ENCODE measurements at regions not wholly inside any gene's neighbourhood (a gene's known extent, or its start where the extent isn't known, plus 50 kb on each side); places are given as distances from the start of the nearest gene placed in this dataset.
A peak's percentile ranks its signal among the peaks of the same experiment; 100 is the strongest.

- no peak for DNase-seq (ENCODE audit: low read depth in 2 of 2)
- TF ChIP-seq, protein P1, sequence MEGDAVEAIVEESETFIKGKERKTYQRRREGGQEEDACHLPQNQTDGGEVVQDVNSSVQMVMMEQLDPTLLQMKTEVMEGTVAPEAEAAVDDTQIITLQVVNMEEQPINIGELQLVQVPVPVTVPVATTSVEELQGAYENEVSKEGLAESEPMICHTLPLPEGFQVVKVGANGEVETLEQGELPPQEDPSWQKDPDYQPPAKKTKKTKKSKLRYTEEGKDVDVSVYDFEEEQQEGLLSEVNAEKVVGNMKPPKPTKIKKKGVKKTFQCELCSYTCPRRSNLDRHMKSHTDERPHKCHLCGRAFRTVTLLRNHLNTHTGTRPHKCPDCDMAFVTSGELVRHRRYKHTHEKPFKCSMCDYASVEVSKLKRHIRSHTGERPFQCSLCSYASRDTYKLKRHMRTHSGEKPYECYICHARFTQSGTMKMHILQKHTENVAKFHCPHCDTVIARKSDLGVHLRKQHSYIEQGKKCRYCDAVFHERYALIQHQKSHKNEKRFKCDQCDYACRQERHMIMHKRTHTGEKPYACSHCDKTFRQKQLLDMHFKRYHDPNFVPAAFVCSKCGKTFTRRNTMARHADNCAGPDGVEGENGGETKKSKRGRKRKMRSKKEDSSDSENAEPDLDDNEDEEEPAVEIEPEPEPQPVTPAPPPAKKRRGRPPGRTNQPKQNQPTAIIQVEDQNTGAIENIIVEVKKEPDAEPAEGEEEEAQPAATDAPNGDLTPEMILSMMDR (IDR thresholded peaks at IDR 0.05; ENCODE audit: low read depth, low read length) = no peak
- no peak overlapping the region for H3K4me3 ChIP-seq (replicated peaks in 1 of 2; ENCODE audit: low read depth in 2 of 2, low read length in 2 of 2)
These were observed 237.4 kb downstream of the WDR11 start for GRCh38 chr10:121088524-121088923.

DNA sequence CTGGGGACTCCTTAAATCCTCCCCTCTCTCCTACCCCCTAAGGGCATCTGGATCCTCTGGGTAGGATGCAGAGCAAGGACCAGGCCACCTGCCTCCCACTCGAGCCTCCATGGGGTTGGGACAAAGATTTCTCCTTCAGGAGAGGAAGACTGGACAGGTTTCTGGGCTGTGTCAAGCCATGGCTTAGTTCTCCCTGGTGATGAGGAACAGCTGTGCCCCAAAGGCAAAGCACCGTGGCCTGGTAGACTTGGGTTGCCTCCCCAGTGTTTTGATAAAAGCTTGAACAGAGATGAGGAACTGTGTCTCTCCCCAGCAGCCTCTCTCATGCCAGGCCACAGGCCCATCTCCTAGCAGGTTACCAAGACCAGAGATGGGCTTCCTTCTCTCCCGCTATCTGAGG, 238.3 kb downstream of the WDR11 start:
- TF ChIP-seq, protein P1 (IDR thresholded peaks at IDR 0.05; ENCODE audit: low read depth, low read length) = no peak
- no peak overlapping the region for H3K4me3 ChIP-seq (replicated peaks in 1 of 2; ENCODE audit: low read depth in 2 of 2, low read length in 2 of 2)
- DNase-seq (ENCODE audit: low read depth in 2 of 2) = no peak

DNA sequence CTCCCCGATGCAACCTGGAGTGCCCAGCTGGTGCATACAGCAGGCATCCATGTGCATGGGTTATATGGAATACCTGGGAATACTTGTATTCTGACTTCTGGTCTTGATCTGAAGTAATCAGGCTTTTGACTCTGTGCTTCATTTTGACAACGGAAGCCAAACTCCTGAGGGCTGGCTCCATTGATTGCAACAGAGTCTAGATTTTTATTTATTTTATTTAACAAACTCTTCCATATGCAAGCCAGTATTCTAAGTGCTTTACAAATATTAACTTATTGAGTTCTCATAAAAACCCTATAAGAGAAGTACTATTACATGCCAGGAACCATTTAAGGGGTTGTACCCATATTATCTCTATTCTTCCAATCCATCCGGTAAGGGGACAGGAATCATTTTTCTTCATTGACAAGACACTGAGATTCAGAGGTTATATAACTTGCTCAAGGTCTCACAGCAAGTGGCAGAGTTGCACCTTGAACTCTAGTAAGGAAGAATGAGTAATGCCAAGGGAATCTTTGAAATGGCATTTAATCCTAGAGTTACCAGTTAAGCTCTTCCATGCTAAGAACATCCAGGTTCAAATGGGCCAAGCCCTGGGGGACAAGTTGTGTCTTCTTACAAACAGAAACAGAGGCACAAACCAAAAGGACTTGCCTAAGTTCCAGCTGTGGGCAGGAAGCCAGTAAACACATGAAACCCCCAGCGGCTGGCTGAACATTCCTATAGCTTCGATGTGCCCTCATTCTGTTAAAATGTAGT, 241.0 kb downstream of the WDR11 start:
- no peak overlapping the region for H3K4me3 ChIP-seq (replicated peaks in 1 of 2; ENCODE audit: low read depth in 2 of 2, low read length in 2 of 2)
- no peak for DNase-seq (ENCODE audit: low read depth in 2 of 2)
- TF ChIP-seq, protein P1 (IDR thresholded peaks at IDR 0.05; ENCODE audit: low read depth, low read length) = no peak

GRCh38 chr10:121092720-121093095, 241.5 kb downstream of the WDR11 start:
- TF ChIP-seq, protein P1 (IDR thresholded peaks at IDR 0.05; ENCODE audit: low read depth, low read length) = no peak
- H3K4me3 ChIP-seq (replicated peaks in 1 of 2; ENCODE audit: low read depth in 2 of 2, low read length in 2 of 2) = no peak overlapping the region
- DNase-seq (ENCODE audit: low read depth in 2 of 2) = no peak

GRCh38 chr10:121096617-121097431, 245.7 kb downstream of the WDR11 start:
- no peak overlapping the region for H3K4me3 ChIP-seq (replicated peaks in 1 of 2; ENCODE audit: low read depth in 2 of 2, low read length in 2 of 2)
- DNase-seq (ENCODE audit: low read depth in 2 of 2) = peak; percentile 5 to 77
- TF ChIP-seq, protein P1 (IDR thresholded peaks at IDR 0.05; ENCODE audit: low read depth, low read length) = no peak

GRCh38 chr10:121098211-121098610, 247.0 kb downstream of the WDR11 start:
- TF ChIP-seq, protein P1 (IDR thresholded peaks at IDR 0.05; ENCODE audit: low read depth, low read length) = no peak
- no peak for DNase-seq (ENCODE audit: low read depth in 2 of 2)
- no peak overlapping the region for H3K4me3 ChIP-seq (replicated peaks in 1 of 2; ENCODE audit: low read depth in 2 of 2, low read length in 2 of 2)

Data from cardiac fibroblast (primary cell).